Myocyte (in vitro differentiated cells): ENCODE measurements at regions not wholly inside any gene's neighbourhood (a gene's known extent, or its start where the extent isn't known, plus 50 kb on each side); places are given as distances from the start of the nearest gene placed in this dataset.

Source experiments
- DNase-seq: peaks from one replicate; pipeline ENCODE4 v3.0.0-alpha.2; 2012; ENCODE audit warnings: low read depth

DNA sequence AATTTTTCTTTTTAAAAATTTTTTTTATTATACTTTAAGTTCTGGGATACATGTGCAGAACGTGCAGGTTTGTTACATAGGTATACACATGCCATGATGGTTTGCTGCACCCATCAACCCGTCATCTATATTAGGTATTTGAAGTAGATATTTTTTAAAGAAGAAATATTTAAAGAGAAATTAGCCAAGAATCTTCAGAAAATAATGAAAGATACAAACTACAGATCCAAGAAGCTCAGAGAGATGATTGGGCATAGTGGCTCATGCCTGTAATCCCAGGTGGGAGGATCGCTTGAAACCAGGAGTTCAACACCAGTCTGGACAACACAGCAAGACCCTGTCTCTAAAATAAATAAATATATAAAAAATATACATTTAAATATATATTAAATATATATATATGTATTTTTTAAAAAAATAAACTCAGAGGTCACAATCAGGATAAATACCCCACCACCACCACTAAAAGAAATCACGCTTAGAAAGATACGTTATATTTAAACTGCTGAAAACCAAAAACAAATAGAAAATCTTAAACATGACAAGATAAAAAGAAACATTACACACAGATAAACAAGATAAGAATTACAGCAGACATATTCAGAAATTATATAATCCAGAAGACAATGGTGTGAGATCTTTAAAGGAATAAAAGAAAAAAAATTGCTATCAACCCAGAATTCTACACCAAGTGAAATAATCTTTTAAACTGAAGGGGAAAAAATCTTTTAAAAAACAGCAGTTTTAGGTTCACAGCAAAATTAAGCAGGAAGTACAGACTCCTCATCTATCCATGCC, 57.5 kb downstream of the CSF2 start:
- DNase-seq: no peak

DNA sequence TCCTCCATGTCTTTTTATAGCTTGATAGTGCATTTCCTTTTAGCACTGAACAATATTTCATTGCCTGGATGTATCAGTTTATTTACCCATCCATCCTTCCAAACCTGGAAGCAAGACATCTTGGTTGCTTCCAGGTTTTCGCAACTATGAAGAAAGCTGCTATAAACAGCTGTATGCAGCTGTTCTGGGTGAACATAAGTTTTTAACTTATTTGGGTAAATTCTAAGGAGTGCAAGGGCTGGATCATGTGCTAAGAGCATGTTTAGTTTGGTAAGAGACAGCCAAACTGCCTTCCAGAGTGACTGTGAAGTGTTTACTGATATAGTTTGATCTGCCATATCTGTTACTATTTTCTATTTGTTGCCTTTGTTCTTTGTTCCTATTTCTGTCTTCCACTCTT, 58.5 kb downstream of the CSF2 start:
- no peak for DNase-seq

GRCh38 chr5:132134384-132134783, 60.8 kb downstream of the CSF2 start:
- DNase-seq: no peak

- peak; percentile 71 for DNase-seq
Observed at GRCh38 chr5:132136906-132137305, 63.3 kb downstream of the CSF2 start.

DNA sequence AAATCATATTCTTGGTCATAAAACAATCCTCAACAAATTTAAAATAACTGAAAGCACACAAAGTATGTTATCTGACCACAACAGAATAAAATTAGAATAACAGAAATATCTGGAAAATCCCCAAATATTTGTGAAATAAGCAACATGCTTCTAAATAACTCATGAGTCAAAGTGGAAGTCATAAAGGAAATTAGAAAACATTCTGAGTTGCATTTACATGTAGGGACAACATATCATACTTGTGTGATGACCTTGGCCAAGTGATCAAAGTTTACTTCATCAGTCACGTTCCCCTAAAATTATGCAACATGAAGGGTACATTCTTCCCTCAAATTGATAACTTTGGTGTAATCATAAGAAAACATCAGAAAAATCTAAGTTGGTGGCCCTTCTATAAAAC, 64.7 kb downstream of the CSF2 start:
- DNase-seq: peak; percentile 27
